ENCODE measurements at regions not wholly inside any gene's neighbourhood (a gene's known extent, or its start where the extent isn't known, plus 50 kb on each side); places are given as distances from the start of the nearest gene placed in this dataset.

- WGBS (ENCODE audit: insufficient coverage) = 0% methylated on average over 1 of the region's 7 CpGs
- POLR2A ChIA-PET = no interaction called here
- CTCF ChIA-PET = interaction anchor here (0.9 to 1.5 kb wide), 2 partner anchors 8 to 200 kb away, joined by 3 read pairs; no protein-coding TSS in a partner anchor
- H3K4me3 ChIP-seq (ENCODE audit: control insufficient read depth in 1 of 7, extremely low read depth in 1 of 7, insufficient read depth in 4 of 7, low read depth in 2 of 7, low read length in 6 of 7) = no peak overlapping the region
- H3K4me1 ChIP-seq (ENCODE audit: control extremely low read depth in 1 of 4, control insufficient read depth in 4 of 4, insufficient read depth in 4 of 4, low read length in 3 of 4) = peaks cover 4 to 12% (median 8%) of the 10 kb centered on the region in 4 experiments
- H3K36me3 ChIP-seq (ENCODE audit: control insufficient read depth in 4 of 4, insufficient read depth in 4 of 4, low read length in 3 of 4) = no peaks in the 10 kb centered on the region
- DNase-seq = peak in 2 of 3 donors; percentile 20 to 51
- no peaks in the 10 kb centered on the region for H3K27me3 ChIP-seq (replicated peaks in 2 of 5; ENCODE audit: control insufficient read depth in 4 of 5, insufficient read depth in 5 of 5, low read length in 4 of 5)
- peaks cover 0 to 19% (median 3%) of the 10 kb centered on the region in 5 experiments for H3K9me3 ChIP-seq (ENCODE audit: control extremely low read depth in 1 of 5, control insufficient read depth in 4 of 5, insufficient read depth in 2 of 5, low read depth in 1 of 5, low read length in 4 of 5)
- H3K27ac ChIP-seq (ENCODE audit: insufficient read depth in 1 of 2, low read depth in 1 of 2, low read length in 2 of 2, poor library complexity in 1 of 2, severe bottlenecking in 2 of 2) = peak overlapping the region in 1 of 2 experiments; percentile 44
Measured at GRCh38 chr1:86296305-86297205, 99.6 kb downstream of the ODF2L start.

- CTCF ChIA-PET = no interaction called here
- H3K27me3 ChIP-seq (replicated peaks in 2 of 5; ENCODE audit: control insufficient read depth in 4 of 5, insufficient read depth in 5 of 5, low read length in 4 of 5) = no peaks in the 10 kb centered on the region
Measured at GRCh38 chr1:86289746-86290145, 106.4 kb downstream of the ODF2L start.

DNA sequence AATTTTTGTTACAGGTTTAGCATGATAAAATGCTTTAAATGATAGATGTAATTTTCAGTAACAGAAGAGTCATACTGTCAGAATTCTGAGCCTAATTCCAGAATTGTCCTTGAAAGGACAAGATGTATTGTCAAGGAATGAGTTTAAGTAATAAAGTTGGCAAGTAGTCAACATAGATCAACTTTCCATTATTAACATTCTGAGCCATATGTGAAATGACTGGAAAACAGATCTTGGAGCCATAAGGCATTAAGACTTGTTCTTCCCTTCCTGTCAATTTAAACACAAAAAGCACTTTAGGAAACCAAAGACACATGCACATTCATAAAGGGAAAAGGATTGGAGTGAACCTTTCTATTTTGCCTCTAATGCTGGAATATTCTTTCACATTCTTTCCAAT lies 107.0 kb downstream of the ODF2L start:
- no peaks in the 10 kb centered on the region for H3K36me3 ChIP-seq (ENCODE audit: control insufficient read depth in 4 of 4, insufficient read depth in 4 of 4, low read length in 3 of 4)
- ChIA-PET CTCF (no interaction called here), POLR2A (no interaction called here)
- no peak overlapping the region for H3K27ac ChIP-seq (ENCODE audit: insufficient read depth in 1 of 2, low read depth in 1 of 2, low read length in 2 of 2, poor library complexity in 1 of 2, severe bottlenecking in 2 of 2)
- H3K4me3 ChIP-seq (ENCODE audit: control insufficient read depth in 1 of 7, extremely low read depth in 1 of 7, insufficient read depth in 4 of 7, low read depth in 2 of 7, low read length in 6 of 7) = no peak overlapping the region
- H3K4me1 ChIP-seq (ENCODE audit: control extremely low read depth in 1 of 4, control insufficient read depth in 4 of 4, insufficient read depth in 4 of 4, low read length in 3 of 4) = no peaks in the 10 kb centered on the region
- peaks cover 0 to 12% (median 2%) of the 10 kb centered on the region in 5 experiments for H3K9me3 ChIP-seq (ENCODE audit: control extremely low read depth in 1 of 5, control insufficient read depth in 4 of 5, insufficient read depth in 2 of 5, low read depth in 1 of 5, low read length in 4 of 5)
- no peak for DNase-seq
- H3K27me3 ChIP-seq (replicated peaks in 2 of 5; ENCODE audit: control insufficient read depth in 4 of 5, insufficient read depth in 5 of 5, low read length in 4 of 5) = no peaks in the 10 kb centered on the region

More at GRCh38 chr1:86289746-86290145, 106.4 kb downstream of the ODF2L start:
- no peaks in the 10 kb centered on the region for H3K4me1 ChIP-seq (ENCODE audit: control extremely low read depth in 1 of 4, control insufficient read depth in 4 of 4, insufficient read depth in 4 of 4, low read length in 3 of 4)
- no CpG with 5 or more reads among the region's 1 CpG for WGBS (ENCODE audit: insufficient coverage)
- peaks cover 0 to 12% (median 2%) of the 10 kb centered on the region in 5 experiments for H3K9me3 ChIP-seq (ENCODE audit: control extremely low read depth in 1 of 5, control insufficient read depth in 4 of 5, insufficient read depth in 2 of 5, low read depth in 1 of 5, low read length in 4 of 5)
- POLR2A ChIA-PET = no interaction called here
- H3K27ac ChIP-seq (ENCODE audit: insufficient read depth in 1 of 2, low read depth in 1 of 2, low read length in 2 of 2, poor library complexity in 1 of 2, severe bottlenecking in 2 of 2) = no peak overlapping the region
- no peak overlapping the region for H3K4me3 ChIP-seq (ENCODE audit: control insufficient read depth in 1 of 7, extremely low read depth in 1 of 7, insufficient read depth in 4 of 7, low read depth in 2 of 7, low read length in 6 of 7)
- no peaks in the 10 kb centered on the region for H3K36me3 ChIP-seq (ENCODE audit: control insufficient read depth in 4 of 4, insufficient read depth in 4 of 4, low read length in 3 of 4)
- no peak for DNase-seq

DNA sequence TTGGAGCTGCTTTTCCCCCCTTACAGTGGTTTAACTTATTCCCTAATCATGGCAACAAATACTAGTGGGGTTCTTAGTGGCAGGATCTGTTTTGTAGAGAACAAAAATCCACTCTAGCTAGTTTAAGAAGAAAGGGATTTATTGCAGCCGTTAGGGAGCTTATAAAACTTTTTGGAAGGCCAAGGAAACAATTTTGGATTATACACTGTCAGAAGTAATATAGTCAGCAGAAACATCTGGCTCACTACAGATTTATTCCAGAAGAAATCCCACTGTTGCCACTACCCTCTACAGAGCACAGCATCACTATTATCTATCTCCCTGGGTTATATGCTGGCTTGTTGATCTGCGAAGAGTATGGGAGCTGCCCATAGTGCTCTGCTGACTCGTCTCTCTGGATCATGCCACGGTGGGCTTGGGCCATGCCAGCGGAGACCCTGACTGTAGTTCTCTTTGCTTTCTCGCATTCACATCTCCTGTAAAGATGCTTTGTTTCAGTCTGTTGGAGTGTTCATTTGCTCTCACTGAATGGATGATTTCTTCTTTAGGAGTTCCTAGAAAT lies 107.5 kb downstream of the ODF2L start:
- POLR2A ChIA-PET = no interaction called here
- Histone ChIP-seq H3K27ac (ENCODE audit: insufficient read depth in 1 of 2, low read depth in 1 of 2, low read length in 2 of 2, poor library complexity in 1 of 2, severe bottlenecking in 2 of 2) (no peak overlapping the region), H3K27me3 (replicated peaks in 2 of 5; ENCODE audit: control insufficient read depth in 4 of 5, insufficient read depth in 5 of 5, low read length in 4 of 5) (no peaks in the 10 kb centered on the region), H3K9me3 (ENCODE audit: control extremely low read depth in 1 of 5, control insufficient read depth in 4 of 5, insufficient read depth in 2 of 5, low read depth in 1 of 5, low read length in 4 of 5) (peaks cover 0 to 10% (median 0%) of the 10 kb centered on the region in 5 experiments), H3K4me3 (ENCODE audit: control insufficient read depth in 1 of 7, extremely low read depth in 1 of 7, insufficient read depth in 4 of 7, low read depth in 2 of 7, low read length in 6 of 7) (no peak overlapping the region), H3K4me1 (ENCODE audit: control extremely low read depth in 1 of 4, control insufficient read depth in 4 of 4, insufficient read depth in 4 of 4, low read length in 3 of 4) (no peaks in the 10 kb centered on the region), H3K36me3 (ENCODE audit: control insufficient read depth in 4 of 4, insufficient read depth in 4 of 4, low read length in 3 of 4) (no peaks in the 10 kb centered on the region)
- DNase-seq = no peak
- CTCF ChIA-PET = interaction anchor here (0.6 kb wide), 1 partner anchor 11 kb away, joined by 3 read pairs; no protein-coding TSS in a partner anchor
- 100% methylated on average over 5 of the region's 6 CpGs for WGBS (ENCODE audit: insufficient coverage)

- CTCF ChIA-PET = interaction anchor here (0.6 to 1.2 kb wide), 4 partner anchors 9 to 104 kb away, joined by 3 to 5 read pairs (median 3); no protein-coding TSS in a partner anchor
- WGBS (ENCODE audit: insufficient coverage) = 70% methylated on average over 2 of the region's 4 CpGs
- POLR2A ChIA-PET = no interaction called here
Measured at GRCh38 chr1:86285796-86286195, 110.3 kb downstream of the ODF2L start.

GRCh38 chr1:86282611-86283010 lies 113.5 kb downstream of the ODF2L start:
- Histone ChIP-seq H3K27me3 (replicated peaks in 2 of 5; ENCODE audit: control insufficient read depth in 4 of 5, insufficient read depth in 5 of 5, low read length in 4 of 5) (no peaks in the 10 kb centered on the region), H3K27ac (ENCODE audit: insufficient read depth in 1 of 2, low read depth in 1 of 2, low read length in 2 of 2, poor library complexity in 1 of 2, severe bottlenecking in 2 of 2) (no peak overlapping the region), H3K36me3 (ENCODE audit: control insufficient read depth in 4 of 4, insufficient read depth in 4 of 4, low read length in 3 of 4) (no peaks in the 10 kb centered on the region), H3K4me3 (ENCODE audit: control insufficient read depth in 1 of 7, extremely low read depth in 1 of 7, insufficient read depth in 4 of 7, low read depth in 2 of 7, low read length in 6 of 7) (no peak overlapping the region), H3K9me3 (ENCODE audit: control extremely low read depth in 1 of 5, control insufficient read depth in 4 of 5, insufficient read depth in 2 of 5, low read depth in 1 of 5, low read length in 4 of 5) (peaks cover 0 to 1% (median 0%) of the 10 kb centered on the region in 5 experiments), H3K4me1 (ENCODE audit: control extremely low read depth in 1 of 4, control insufficient read depth in 4 of 4, insufficient read depth in 4 of 4, low read length in 3 of 4) (no peaks in the 10 kb centered on the region)
- ChIA-PET POLR2A (no interaction called here), CTCF (no interaction called here)
- no peak for DNase-seq

More at GRCh38 chr1:86285796-86286195, 110.3 kb downstream of the ODF2L start:
- H3K4me3 ChIP-seq (ENCODE audit: control insufficient read depth in 1 of 7, extremely low read depth in 1 of 7, insufficient read depth in 4 of 7, low read depth in 2 of 7, low read length in 6 of 7) = no peak overlapping the region
- H3K27ac ChIP-seq (ENCODE audit: insufficient read depth in 1 of 2, low read depth in 1 of 2, low read length in 2 of 2, poor library complexity in 1 of 2, severe bottlenecking in 2 of 2) = no peak overlapping the region
- no peaks in the 10 kb centered on the region for H3K36me3 ChIP-seq (ENCODE audit: control insufficient read depth in 4 of 4, insufficient read depth in 4 of 4, low read length in 3 of 4)
- no peaks in the 10 kb centered on the region for H3K4me1 ChIP-seq (ENCODE audit: control extremely low read depth in 1 of 4, control insufficient read depth in 4 of 4, insufficient read depth in 4 of 4, low read length in 3 of 4)
- no peaks in the 10 kb centered on the region for H3K27me3 ChIP-seq (replicated peaks in 2 of 5; ENCODE audit: control insufficient read depth in 4 of 5, insufficient read depth in 5 of 5, low read length in 4 of 5)
- H3K9me3 ChIP-seq (ENCODE audit: control extremely low read depth in 1 of 5, control insufficient read depth in 4 of 5, insufficient read depth in 2 of 5, low read depth in 1 of 5, low read length in 4 of 5) = peaks cover 0 to 1% (median 0%) of the 10 kb centered on the region in 5 experiments
- no peak for DNase-seq

GRCh38 chr1:86277936-86278335 lies 118.2 kb downstream of the ODF2L start:
- no peak for DNase-seq
- Histone ChIP-seq H3K4me3 (ENCODE audit: control insufficient read depth in 1 of 7, extremely low read depth in 1 of 7, insufficient read depth in 4 of 7, low read depth in 2 of 7, low read length in 6 of 7) (no peak overlapping the region), H3K27me3 (replicated peaks in 2 of 5; ENCODE audit: control insufficient read depth in 4 of 5, insufficient read depth in 5 of 5, low read length in 4 of 5) (no peaks in the 10 kb centered on the region), H3K27ac (ENCODE audit: insufficient read depth in 1 of 2, low read depth in 1 of 2, low read length in 2 of 2, poor library complexity in 1 of 2, severe bottlenecking in 2 of 2) (no peak overlapping the region), H3K9me3 (ENCODE audit: control extremely low read depth in 1 of 5, control insufficient read depth in 4 of 5, insufficient read depth in 2 of 5, low read depth in 1 of 5, low read length in 4 of 5) (no peaks in the 10 kb centered on the region), H3K36me3 (ENCODE audit: control insufficient read depth in 4 of 4, insufficient read depth in 4 of 4, low read length in 3 of 4) (no peaks in the 10 kb centered on the region), H3K4me1 (ENCODE audit: control extremely low read depth in 1 of 4, control insufficient read depth in 4 of 4, insufficient read depth in 4 of 4, low read length in 3 of 4) (no peaks in the 10 kb centered on the region)
- POLR2A ChIA-PET = no interaction called here
- CTCF ChIA-PET = interaction anchor here (0.9 kb wide), 1 partner anchor 10 kb away, joined by 3 read pairs; no protein-coding TSS in a partner anchor
- WGBS (ENCODE audit: insufficient coverage) = 100% methylated on average over 1 of the region's 4 CpGs

Data from common myeloid progenitor, CD34-positive (primary cell).